Prostate gland (tissue), 2 donors: ENCODE measurements at regions not wholly inside any gene's neighbourhood (a gene's known extent, or its start where the extent isn't known, plus 50 kb on each side); places are given as distances from the start of the nearest gene placed in this dataset.

Experiments used
- CTCF ChIP-seq, 4 experiments: fragments of 200-600 bp in 2 of 4; fragments of 450-650 bp in 2 of 4; sonication (generic) in 2 of 4; IDR thresholded peaks; 1 replicate in 3 of 4; 2 replicates in 1 of 4; pipeline ENCODE4 v1.5.1; 2016 to 2019; ENCODE audit warnings: antibody characterized with exemption in 4 of 4, mild to moderate bottlenecking in 2 of 4, moderate library complexity in 2 of 4
- POLR2A ChIP-seq: fragments of 450-650 bp; IDR thresholded peaks from one replicate; pipeline ENCODE4 v1.6.1; 2016; ENCODE audit warnings: antibody characterized with exemption, mild to moderate bottlenecking
- POLR2AphosphoS5 ChIP-seq: sonication (generic); formaldehyde crosslinking; IDR thresholded peaks from one replicate; pipeline ENCODE4 v1.6.1; 2017; ENCODE audit warnings: antibody characterized with exemption

GRCh38 chr2:122515731-122516290 is 760.4 kb downstream of the TSN start:
- TF ChIP-seq CTCF (IDR thresholded peaks at IDR 0.05) (no peak), POLR2A (no peak), POLR2AphosphoS5 (no peak)
